HG02870 (cell line): ENCODE measurements at regions not wholly inside any gene's neighbourhood (a gene's known extent, or its start where the extent isn't known, plus 50 kb on each side); places are given as distances from the start of the nearest gene placed in this dataset.

ENCODE experiments used
- ATAC-seq: cut with Tn5 transposase; IDR thresholded peaks from one replicate; pipeline ENCODE4 v1.9.1; 2021; ENCODE audit warnings: mild to moderate bottlenecking, moderate library complexity; ENCODE audit not compliant: unreplicated experiment

DNA sequence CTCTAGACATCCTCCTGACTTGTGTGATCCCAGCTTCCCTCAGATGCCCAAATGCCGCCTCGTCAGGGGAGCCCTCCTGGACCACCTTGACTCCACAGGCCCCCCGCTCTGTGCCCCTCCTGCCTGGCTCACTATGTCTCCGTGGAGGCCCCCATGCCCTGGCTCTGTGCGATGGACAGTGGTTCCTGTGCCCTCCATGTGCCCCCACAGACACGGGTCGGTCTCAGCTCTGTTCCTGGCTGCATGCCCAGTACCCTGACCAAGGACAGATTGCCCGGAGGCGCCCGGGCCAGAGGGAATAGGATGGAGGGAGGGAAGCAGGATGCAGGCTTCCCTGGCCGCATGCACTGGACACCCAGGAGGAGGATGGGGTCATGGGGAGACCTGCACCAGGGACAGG is 1274.6 kb downstream of the BRD1 start:
- no peak for ATAC-seq

DNA sequence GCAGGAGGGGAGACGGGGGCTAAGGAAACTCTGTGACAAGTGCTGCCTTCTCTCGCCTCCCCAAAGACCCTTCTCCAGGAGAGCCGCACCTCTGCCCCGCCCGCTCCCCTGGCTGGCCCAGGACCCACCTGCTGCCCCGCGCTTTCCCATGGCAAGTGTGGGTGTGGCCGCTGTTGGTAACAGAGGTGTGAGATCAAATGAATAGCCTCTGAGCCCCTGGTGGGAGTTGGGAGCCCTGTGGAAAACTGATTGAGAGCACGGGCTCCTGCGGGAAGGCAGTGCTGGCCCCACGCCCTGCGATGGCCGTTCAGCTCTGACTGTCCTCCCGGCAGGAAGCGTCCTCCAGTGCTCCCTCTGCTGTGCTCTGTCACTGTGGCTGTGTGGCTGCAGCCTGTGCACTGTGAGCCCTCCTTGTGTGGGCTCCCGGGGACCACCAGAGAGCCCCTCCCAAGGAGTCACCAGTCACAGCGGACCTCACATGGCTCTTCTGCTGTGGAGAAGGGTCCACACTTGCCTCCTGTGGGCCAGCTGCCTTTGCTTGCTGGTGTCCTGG is 1275.9 kb downstream of the BRD1 start:
- no peak for ATAC-seq

GRCh38 chr22:48551061-48551460 is 1276.6 kb downstream of the BRD1 start:
- no peak for ATAC-seq

DNA sequence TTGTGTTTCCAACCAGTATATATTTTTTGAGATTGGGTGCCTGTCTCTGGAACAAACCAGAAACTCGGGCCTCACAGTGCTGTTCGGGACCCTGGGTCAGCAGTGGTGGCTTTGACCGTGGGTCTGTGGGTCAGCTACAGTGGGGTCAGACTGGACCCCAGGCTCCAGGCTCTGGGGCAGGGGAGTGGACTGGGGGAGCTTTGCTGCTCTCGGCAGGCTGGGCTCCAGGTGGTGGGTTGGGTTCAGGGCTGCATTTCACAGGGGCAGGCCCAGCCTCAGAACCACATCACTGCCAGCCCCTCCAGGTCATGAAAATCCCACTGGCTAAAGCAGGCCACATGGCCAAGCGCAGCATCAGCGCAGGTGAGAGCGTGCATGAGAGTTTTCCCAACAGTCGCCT is 1279.3 kb downstream of the BRD1 start:
- no peak for ATAC-seq

GRCh38 chr22:48547971-48548370 is 1279.7 kb downstream of the BRD1 start:
- no peak for ATAC-seq

GRCh38 chr22:48546653-48547424 is 1280.8 kb downstream of the BRD1 start:
- ATAC-seq: no peak

- ATAC-seq: no peak
These were observed 1281.7 kb downstream of the BRD1 start for GRCh38 chr22:48545987-48546386.

- no peak for ATAC-seq
These were observed 1286.1 kb downstream of the BRD1 start for GRCh38 chr22:48541401-48542098.

GRCh38 chr22:48539261-48539660 is 1288.4 kb downstream of the BRD1 start:
- ATAC-seq: no peak

DNA sequence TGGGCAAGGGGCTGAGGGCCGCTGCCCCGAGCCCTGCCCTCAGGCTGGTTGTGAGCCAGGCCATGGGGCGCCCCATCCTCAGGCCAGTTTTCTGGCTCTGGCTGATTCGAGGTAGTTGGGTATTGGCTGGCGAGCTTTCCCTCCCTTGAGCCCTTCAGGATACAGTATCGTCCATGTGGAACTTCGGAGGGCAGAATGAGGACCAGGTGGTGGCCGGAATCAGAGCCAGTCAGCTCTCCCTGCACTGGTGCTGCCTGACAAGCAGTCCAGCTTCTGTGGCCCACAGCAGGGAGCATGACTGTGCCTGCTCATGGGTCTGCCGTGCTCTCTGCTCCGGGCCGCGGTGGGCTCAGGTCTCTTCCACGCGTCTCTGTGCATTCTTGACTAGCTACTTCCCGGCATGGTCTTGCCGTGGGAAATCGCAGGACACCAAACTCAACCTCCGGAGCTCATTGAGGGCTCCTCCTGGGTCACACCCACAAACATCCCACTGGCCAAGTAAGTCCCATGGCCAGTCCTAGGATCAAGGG is 1289.3 kb downstream of the BRD1 start:
- ATAC-seq: no peak

- ATAC-seq: no peak
These were observed 1290.4 kb downstream of the BRD1 start for GRCh38 chr22:48537343-48537680.

GRCh38 chr22:48536541-48537342 is 1290.9 kb downstream of the BRD1 start:
- ATAC-seq: no peak

GRCh38 chr22:48535868-48536540 is 1291.7 kb downstream of the BRD1 start:
- ATAC-seq: no peak

GRCh38 chr22:48534395-48534958 is 1293.2 kb downstream of the BRD1 start:
- no peak for ATAC-seq

DNA sequence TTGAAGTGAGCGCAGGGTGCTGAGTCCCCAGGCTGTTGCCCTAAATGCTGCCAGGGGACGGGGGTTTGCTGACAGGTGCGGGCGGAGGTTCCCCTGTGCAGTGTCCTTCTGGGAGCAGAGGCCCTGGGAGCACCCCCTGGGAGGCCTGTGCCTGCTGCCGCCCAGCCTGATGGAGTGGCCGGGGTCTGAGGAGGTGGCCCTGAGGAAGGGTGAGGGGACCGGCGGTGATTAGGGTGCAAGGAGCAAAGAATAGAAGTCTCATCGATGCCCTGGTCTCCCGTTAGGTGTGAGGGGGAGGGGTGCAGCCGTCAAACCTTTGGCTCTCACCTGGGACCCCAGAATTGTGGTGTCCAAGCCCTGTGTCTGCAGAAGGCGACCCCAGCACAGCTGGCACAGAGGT is 1294.7 kb downstream of the BRD1 start:
- no peak for ATAC-seq

DNA sequence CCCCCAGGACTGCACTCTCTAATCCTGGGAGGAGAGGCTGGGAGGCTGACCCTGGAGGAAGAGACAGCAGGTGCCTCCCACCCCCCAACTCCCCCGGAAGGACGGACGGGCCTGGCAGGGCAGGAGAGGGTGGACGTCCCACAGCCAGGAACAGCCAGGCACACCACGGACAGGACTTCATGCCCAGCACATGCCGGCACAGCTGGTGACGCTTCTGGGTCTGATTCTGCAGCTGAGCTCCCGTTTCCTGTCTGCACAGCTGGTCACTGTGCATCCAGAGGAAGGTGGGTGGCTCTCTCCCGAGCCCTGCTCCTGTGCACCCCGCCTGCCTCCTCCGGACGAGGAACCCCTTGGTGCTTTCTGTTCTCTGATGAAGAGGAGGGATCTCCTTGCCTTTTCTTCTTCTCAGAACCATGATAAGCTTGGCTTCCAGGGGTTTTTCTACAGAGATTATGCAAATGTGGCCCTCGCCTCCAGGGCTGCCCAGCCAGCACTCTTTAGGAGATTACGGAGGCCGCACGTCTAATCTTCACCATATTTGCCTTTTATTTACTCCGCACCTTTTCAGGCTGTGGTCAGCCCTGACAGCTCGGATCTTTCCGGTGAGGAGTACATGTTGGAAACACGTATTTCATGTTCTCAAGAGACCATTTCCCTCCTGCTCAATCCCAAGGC is 1295.8 kb downstream of the BRD1 start:
- no peak for ATAC-seq

DNA sequence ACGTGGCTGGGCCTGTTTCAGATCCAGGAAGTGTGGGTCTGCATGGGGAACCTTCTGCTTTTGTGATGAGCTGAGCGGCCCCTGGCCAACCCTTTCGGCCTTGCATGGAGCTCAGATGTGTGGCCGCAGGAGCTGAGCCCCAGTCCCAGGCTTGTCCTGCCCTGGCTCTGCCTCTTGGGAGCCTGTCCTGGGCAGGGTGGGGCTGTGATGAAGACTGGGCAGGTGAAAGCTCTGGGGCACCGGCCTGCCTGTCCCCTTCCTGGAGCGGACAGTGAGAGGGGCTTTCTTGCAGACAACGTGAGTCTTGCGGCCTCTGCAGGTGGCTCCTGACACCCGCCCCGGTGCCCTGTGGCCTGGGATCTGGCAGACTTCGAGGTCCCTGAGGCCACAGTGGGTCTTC is 1296.6 kb downstream of the BRD1 start:
- ATAC-seq: no peak

DNA sequence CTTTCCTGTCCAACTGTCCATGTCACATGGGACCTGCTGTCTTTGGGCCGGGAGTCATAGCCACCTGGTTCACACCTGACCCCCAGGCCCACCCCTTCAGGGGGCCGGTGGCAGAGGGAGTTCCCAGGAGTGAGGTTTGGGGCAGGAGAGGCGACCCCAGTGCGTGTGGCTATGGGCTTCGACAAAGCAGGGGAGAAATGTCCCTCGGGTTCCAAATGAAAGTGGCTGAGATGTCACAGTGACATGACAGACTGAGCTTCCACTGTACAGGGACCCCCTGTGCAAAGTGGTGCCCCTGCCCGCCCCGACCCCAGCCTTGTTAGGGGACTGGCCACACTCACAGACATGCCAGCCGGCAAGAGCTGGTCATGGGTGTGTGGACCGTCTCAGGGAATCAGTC is 1297.0 kb downstream of the BRD1 start:
- no peak for ATAC-seq

DNA sequence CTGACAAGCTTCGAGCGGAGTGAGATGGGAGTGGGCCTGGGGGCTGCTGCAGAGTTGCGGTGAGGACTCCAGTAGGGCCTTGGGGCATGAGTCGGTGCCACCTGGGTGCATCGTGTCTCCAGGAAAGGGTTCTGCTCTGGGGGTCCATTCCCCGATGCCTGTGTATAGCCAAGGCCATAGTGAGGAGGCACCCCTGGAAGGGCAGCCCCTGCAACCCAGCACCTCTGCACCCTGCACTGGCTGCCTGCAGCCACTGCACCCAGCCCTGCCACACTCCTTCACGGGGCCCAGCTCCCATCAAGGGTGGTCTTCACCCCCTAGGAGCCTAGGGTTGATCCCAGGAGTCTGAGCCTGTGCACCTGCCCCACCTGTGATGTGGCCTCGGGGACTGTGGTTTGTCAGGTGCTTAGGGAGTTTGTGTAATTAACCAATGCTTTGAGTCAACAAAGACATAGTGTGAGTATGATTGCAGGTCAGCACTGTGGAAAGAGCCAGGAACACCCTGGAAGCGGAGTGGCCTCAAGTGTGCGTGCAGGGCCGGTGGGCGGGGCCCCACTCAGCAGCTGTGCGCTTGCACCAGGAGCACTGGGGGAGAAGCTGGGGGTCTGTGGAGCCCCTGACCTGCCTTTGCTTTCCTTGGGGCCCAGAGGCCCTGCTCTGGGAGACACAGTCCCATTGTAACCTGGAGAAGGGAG is 1299.3 kb downstream of the BRD1 start:
- no peak for ATAC-seq
